H1 (cell line): ENCODE measurements at regions not wholly inside any gene's neighbourhood (a gene's known extent, or its start where the extent isn't known, plus 50 kb on each side); places are given as distances from the start of the nearest gene placed in this dataset.

Experiments
- CTCF ChIA-PET: fragments of 300-600 bp; sonication (Branson Sonifier 250); formaldehyde crosslinking; loops from one replicate; lab custom pipeline; 2021; ENCODE audit not compliant: partially characterized antibody; lab: Charles Lee
- POLR2A ChIA-PET: fragments of 300-600 bp; sonication (Branson Sonifier 250); formaldehyde crosslinking; loops from one replicate; lab custom pipeline; 2021; ENCODE audit warnings: inconsistent platforms; ENCODE audit not compliant: partially characterized antibody; lab: Charles Lee
- DNase-seq, 2 experiments: peaks; one replicate each; pipeline versions ENCODE4 v3.0.0 to v3.0.0-alpha.2; 2010 to 2022; ENCODE audit warnings: low spot score in 2 of 2, low read depth in 1 of 2, mixed read lengths in 1 of 2
- FAIRE-seq: peaks from 2 replicates; lab custom pipeline; 2011; peaks lifted over from hg19 to GRCh38; lab: Jason Lieb, UNC
- H2AFZ ChIP-seq: 2 replicates; pipeline ENCODE4 v1.8.1; 2012; ENCODE audit warnings: low read length, inconsistent platforms
- H2AK5ac ChIP-seq: 2 replicates; pipeline ENCODE4 v1.6.1; 2013; ENCODE audit warnings: low read depth, low read length
- H2BK120ac ChIP-seq: replicated peaks from 2 replicates; pipeline ENCODE3; 2013; ENCODE audit warnings: low read depth, low read length, inconsistent platforms
- H2BK12ac ChIP-seq: 2 replicates; pipeline ENCODE4 v1.6.1; 2013; ENCODE audit warnings: low read depth, low read length
- H2BK15ac ChIP-seq: 2 replicates; pipeline ENCODE4 v1.6.1; 2013; ENCODE audit warnings: low read length
- H2BK20ac ChIP-seq: 2 replicates; pipeline ENCODE4 v1.6.1; 2013; ENCODE audit warnings: low read length
- H2BK5ac ChIP-seq: 2 replicates; pipeline ENCODE4 v1.6.1; 2013; ENCODE audit warnings: low read depth, low read length
- H3K14ac ChIP-seq: 2 replicates; pipeline ENCODE4 v1.6.1; 2013; ENCODE audit warnings: inconsistent platforms; ENCODE audit not compliant: insufficient read length
- H3K18ac ChIP-seq: 2 replicates; pipeline ENCODE4 v1.6.1; 2013; ENCODE audit warnings: low read length; ENCODE audit errors: extremely low read depth
- H3K23ac ChIP-seq: 2 replicates; pipeline ENCODE4 v1.6.1; 2013; ENCODE audit warnings: inconsistent platforms; ENCODE audit not compliant: insufficient read length
- H3K23me2 ChIP-seq: 2 replicates; pipeline ENCODE4 v1.6.1; 2013; ENCODE audit warnings: low read depth, low read length
- H3K27ac ChIP-seq: 2 replicates; pipeline ENCODE4 v1.6.1; 2011; ENCODE audit warnings: low read depth, low read length, inconsistent platforms
- H3K27me3 ChIP-seq, 4 experiments: replicated peaks in 1 of 4; 1 replicate in 1 of 4; 2 replicates in 3 of 4; pipeline versions ENCODE4 v1.6.1 to v1.8.1; 2011 to 2013; ENCODE audit warnings: low read length in 3 of 4, mild to moderate bottlenecking in 3 of 4, inconsistent platforms in 2 of 4, mixed read lengths in 2 of 4, moderate library complexity in 1 of 4; ENCODE audit not compliant: control insufficient read depth in 3 of 4, insufficient read depth in 3 of 4; ENCODE audit errors: extremely low read depth in 1 of 4
- H3K36me3 ChIP-seq, 4 experiments: 2 replicates each; pipeline versions ENCODE4 v1.6.1 to v1.8.1; 2011 to 2013; ENCODE audit warnings: mild to moderate bottlenecking in 4 of 4, low read length in 3 of 4, moderate library complexity in 2 of 4, control low read depth in 1 of 4, inconsistent platforms in 1 of 4; ENCODE audit not compliant: insufficient read depth in 4 of 4, control insufficient read depth in 2 of 4
- H3K4ac ChIP-seq: replicated peaks from 2 replicates; pipeline ENCODE3; 2013; ENCODE audit warnings: low read length, low read depth, mixed read lengths, inconsistent platforms; ENCODE audit not compliant: insufficient read length
- H3K4me1 ChIP-seq, 4 experiments: replicated peaks in 1 of 4; 1 replicate in 1 of 4; 2 replicates in 3 of 4; pipeline versions ENCODE4 v1.6.1 to v1.8.1; 2011 to 2013; ENCODE audit warnings: low read length in 3 of 4, inconsistent platforms in 2 of 4, mixed read lengths in 1 of 4; ENCODE audit not compliant: insufficient read depth in 4 of 4, control insufficient read depth in 3 of 4
- H3K4me2 ChIP-seq, 2 experiments: 2 replicates each; pipeline versions ENCODE4 v1.6.1 to v1.8.1; 2011 to 2013; ENCODE audit warnings: low read depth in 2 of 2, low read length in 2 of 2, control low read depth in 1 of 2, inconsistent platforms in 1 of 2, mild to moderate bottlenecking in 1 of 2; ENCODE audit not compliant: insufficient read depth in 1 of 2
- H3K4me3 ChIP-seq, 4 experiments: fragments of 200-600, 300-600 bp in 1 of 4; sonication (generic), shearing (Covaris generic), sonication (Bioruptor Twin) in 1 of 4; 2 replicates each; pipeline versions ENCODE4 v1.5.1 to v1.8.1; 2011 to 2016; ENCODE audit warnings: low read length in 4 of 4, low read depth in 3 of 4, control low read depth in 2 of 4, inconsistent platforms in 2 of 4, mild to moderate bottlenecking in 2 of 4, mixed read lengths in 1 of 4, moderate library complexity in 1 of 4; ENCODE audit not compliant: insufficient read depth in 2 of 4; ENCODE audit errors: extremely low read depth in 1 of 4
- H3K56ac ChIP-seq: replicated peaks from 2 replicates; pipeline ENCODE3; 2013; ENCODE audit warnings: low read depth, mild to moderate bottlenecking, mixed read lengths, low read length, inconsistent platforms; ENCODE audit not compliant: insufficient read length
- H3K79me1 ChIP-seq: 2 replicates; pipeline ENCODE4 v1.6.1; 2013; ENCODE audit warnings: low read depth, low read length, control low read depth
- H3K79me2 ChIP-seq, 2 experiments: 2 replicates each; pipeline versions ENCODE4 v1.6.1 to v1.8.1; 2012 to 2013; ENCODE audit warnings: low read length in 2 of 2, mild to moderate bottlenecking in 2 of 2, inconsistent platforms in 1 of 2; ENCODE audit not compliant: insufficient read depth in 2 of 2, control insufficient read depth in 1 of 2
- H3K9ac ChIP-seq, 4 experiments: replicated peaks in 1 of 4; 1 replicate in 1 of 4; 2 replicates in 3 of 4; pipeline versions ENCODE4 v1.6.1 to v1.8.1; 2011 to 2013; ENCODE audit warnings: low read depth in 3 of 4, low read length in 3 of 4, control low read depth in 2 of 4, mild to moderate bottlenecking in 2 of 4, moderate library complexity in 2 of 4, inconsistent platforms in 1 of 4; ENCODE audit errors: extremely low read depth in 1 of 4
- H3K9me3 ChIP-seq, 2 experiments: 2 replicates each; pipeline versions ENCODE4 v1.6.1 to v1.8.1; 2012 to 2013; ENCODE audit warnings: mild to moderate bottlenecking in 2 of 2, moderate library complexity in 2 of 2, control low read depth in 1 of 2, inconsistent platforms in 1 of 2, low read depth in 1 of 2, low read length in 1 of 2, mixed read lengths in 1 of 2; ENCODE audit not compliant: insufficient read depth in 2 of 2
- H4K20me1 ChIP-seq, 2 experiments: replicated peaks in 1 of 2; 2 replicates each; pipeline versions ENCODE3 to v1.8.1; 2011 to 2013; ENCODE audit warnings: inconsistent platforms in 2 of 2, low read length in 2 of 2, mild to moderate bottlenecking in 1 of 2; ENCODE audit not compliant: insufficient read depth in 2 of 2, control insufficient read depth in 1 of 2
- H4K5ac ChIP-seq: 2 replicates; pipeline ENCODE4 v1.6.1; 2013; ENCODE audit warnings: low read length, low read depth, mixed read lengths, inconsistent platforms; ENCODE audit not compliant: insufficient read length
- H4K8ac ChIP-seq: 2 replicates; pipeline ENCODE4 v1.8.0; 2013; ENCODE audit warnings: mild to moderate bottlenecking, moderate library complexity, low read length, inconsistent platforms; ENCODE audit not compliant: insufficient read depth; ENCODE audit errors: extremely low read depth
- H4K91ac ChIP-seq: replicated peaks from 2 replicates; pipeline ENCODE3; 2013; ENCODE audit warnings: low read length, mixed read lengths, inconsistent platforms; ENCODE audit not compliant: insufficient read length
- CBX8 ChIP-seq: fragments of 300-800, 300-1000 bp; sonication (generic); IDR thresholded peaks from 2 replicates; pipeline ENCODE4 v1.7.1; 2016; ENCODE audit warnings: low read depth, low read length, borderline replicate concordance
- CEBPB ChIP-seq: IDR thresholded peaks from 2 replicates; pipeline ENCODE4 v1.6.1; 2012; ENCODE audit warnings: low read depth, low read length
- CREB1 ChIP-seq: IDR thresholded peaks from 2 replicates; pipeline ENCODE4 v1.6.1; 2012; ENCODE audit warnings: inconsistent platforms
- CTCF ChIP-seq, 3 experiments: IDR thresholded peaks; 1 replicate in 2 of 3; 2 replicates in 1 of 3; pipeline versions ENCODE4 v1.5.1 to v1.6.1; 2011; ENCODE audit warnings: low read length in 3 of 3, mild to moderate bottlenecking in 3 of 3, inconsistent platforms in 2 of 3, low read depth in 1 of 3, moderate library complexity in 1 of 3; ENCODE audit not compliant: insufficient read depth in 1 of 3; ENCODE audit errors: control extremely low read depth in 1 of 3
- GTF2F1 ChIP-seq: IDR thresholded peaks from 2 replicates; pipeline ENCODE4 v1.6.1; 2012; ENCODE audit warnings: low read depth, low read length, improper control_type of control experiment, borderline replicate concordance
- MAFK ChIP-seq: IDR thresholded peaks from 2 replicates; pipeline ENCODE4 v1.6.1; 2012; ENCODE audit warnings: low read depth, mild to moderate bottlenecking, improper control_type of control experiment, low read length
- POU5F1 ChIP-seq: IDR thresholded peaks from 2 replicates; pipeline ENCODE4 v1.6.1; 2011; ENCODE audit warnings: low read depth, mild to moderate bottlenecking, low read length, moderate library complexity
- RAD21 ChIP-seq, 2 experiments: IDR thresholded peaks in 1 of 2; conservative IDR thresholded peaks in 1 of 2; 2 replicates each; pipeline ENCODE4 v1.6.1; 2011; ENCODE audit warnings: low read depth in 2 of 2, low read length in 2 of 2, improper control_type of control experiment in 1 of 2, inconsistent platforms in 1 of 2, mild to moderate bottlenecking in 1 of 2, moderate library complexity in 1 of 2
- RBBP5 ChIP-seq: IDR thresholded peaks from 2 replicates; pipeline ENCODE4 v1.7.1; 2012; ENCODE audit warnings: low read depth, mild to moderate bottlenecking, inconsistent platforms, low read length, moderate library complexity, borderline replicate concordance
- RNF2 ChIP-seq: fragments of 200-900, 300-1000 bp; sonication (generic); IDR thresholded peaks from 2 replicates; pipeline ENCODE4 v1.7.1; 2016; ENCODE audit warnings: borderline replicate concordance, low read depth, mild to moderate bottlenecking, antibody characterized with exemption, low read length; ENCODE audit not compliant: poor library complexity, severe bottlenecking; ENCODE audit errors: missing control alignments
- WGBS, 2 experiments: shearing (Covaris generic) in 1 of 2; methylation state at CpG; one replicate each; pipeline versions ENCODE4 v1.1.6 to v1.1.7; 2013 to 2015; ENCODE audit warnings: low lambda C conversion rate in 2 of 2, mixed read lengths in 2 of 2, inconsistent platforms in 1 of 2, low coverage in 1 of 2, missing lambda C conversion rate in 1 of 2; ENCODE audit not compliant: insufficient replicate concordance in 2 of 2, insufficient coverage in 1 of 2, insufficient read length in 1 of 2; ENCODE audit errors: extremely low coverage in 1 of 2, missing lambda C conversion rate in 1 of 2; 5-methylcytosine and 5-hydroxymethylcytosine counted together
- TF ChIP-seq, protein P1 (sequence below): IDR thresholded peaks from 2 replicates; pipeline ENCODE4 v1.6.1; 2012; ENCODE audit warnings: inconsistent platforms

GRCh38 chr6:121767211-121767610 is 331.8 kb downstream of the GJA1 start:
- Histone ChIP-seq H3K4me1 (no peaks in the 10 kb centered on the region), H4K5ac (no peak overlapping the region), H2AFZ (0 out of 2 replicates have a peak overlapping the region, but pooled peaks have one; percentile 6), H2BK20ac (no peak overlapping the region), H3K56ac (no peak overlapping the region), H3K18ac (no peak overlapping the region), H4K91ac (no peak overlapping the region), H4K8ac (no peak overlapping the region), H2BK12ac (no peak overlapping the region), H3K9me3 (no peaks in the 10 kb centered on the region), H3K27me3 (no peaks in the 10 kb centered on the region), H3K27ac (no peak overlapping the region), H2BK5ac (no peak overlapping the region), H3K79me2 (no peaks in the 10 kb centered on the region), H3K4me2 (no peak overlapping the region), H3K4ac (no peak overlapping the region), H2BK120ac (no peak overlapping the region), H2AK5ac (no peak overlapping the region), H3K4me3 (no peak overlapping the region), H3K23ac (no peak overlapping the region), H3K23me2 (no peaks in the 10 kb centered on the region; the same call in 1 of the 2 replicates), H2BK15ac (no peak overlapping the region), H4K20me1 (no peaks in the 10 kb centered on the region), H3K36me3 (no peaks in the 10 kb centered on the region), H3K79me1 (no peaks in the 10 kb centered on the region), H3K14ac (no peak overlapping the region), H3K9ac (no peak overlapping the region)
- ChIA-PET CTCF (no interaction called here), POLR2A (no interaction called here)
- WGBS, 2 experiments, result 82% methylated on average over 3 of the region's 3 CpGs; no CpG with 5 or more reads in 1 of the 2 experiments
- FAIRE-seq (no peak), DNase-seq (no peak)
- TF ChIP-seq CEBPB (no peak), RNF2 (no peak), CREB1 (no peak), CBX8 (no peak), CTCF (IDR thresholded peaks at IDR 0.05; ENCODE audit: control extremely low read depth in 1 of 3, insufficient read depth in 1 of 3, low read depth in 1 of 3, low read length in 3 of 3) (no peak), GTF2F1 (no peak), RBBP5 (no peak), MAFK (no peak), POU5F1 (no peak), RAD21 (IDR thresholded peaks at IDR 0.05 in 1 of 2, conservative IDR thresholded peaks at IDR 0.05 in 1 of 2; ENCODE audit: low read depth in 2 of 2, low read length in 2 of 2) (no peak)
- TF ChIP-seq, protein P1, sequence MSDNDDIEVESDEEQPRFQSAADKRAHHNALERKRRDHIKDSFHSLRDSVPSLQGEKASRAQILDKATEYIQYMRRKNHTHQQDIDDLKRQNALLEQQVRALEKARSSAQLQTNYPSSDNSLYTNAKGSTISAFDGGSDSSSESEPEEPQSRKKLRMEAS, result no peak
